ENCODE measurements at regions not wholly inside any gene's neighbourhood (a gene's known extent, or its start where the extent isn't known, plus 50 kb on each side); places are given as distances from the start of the nearest gene placed in this dataset.

DNA sequence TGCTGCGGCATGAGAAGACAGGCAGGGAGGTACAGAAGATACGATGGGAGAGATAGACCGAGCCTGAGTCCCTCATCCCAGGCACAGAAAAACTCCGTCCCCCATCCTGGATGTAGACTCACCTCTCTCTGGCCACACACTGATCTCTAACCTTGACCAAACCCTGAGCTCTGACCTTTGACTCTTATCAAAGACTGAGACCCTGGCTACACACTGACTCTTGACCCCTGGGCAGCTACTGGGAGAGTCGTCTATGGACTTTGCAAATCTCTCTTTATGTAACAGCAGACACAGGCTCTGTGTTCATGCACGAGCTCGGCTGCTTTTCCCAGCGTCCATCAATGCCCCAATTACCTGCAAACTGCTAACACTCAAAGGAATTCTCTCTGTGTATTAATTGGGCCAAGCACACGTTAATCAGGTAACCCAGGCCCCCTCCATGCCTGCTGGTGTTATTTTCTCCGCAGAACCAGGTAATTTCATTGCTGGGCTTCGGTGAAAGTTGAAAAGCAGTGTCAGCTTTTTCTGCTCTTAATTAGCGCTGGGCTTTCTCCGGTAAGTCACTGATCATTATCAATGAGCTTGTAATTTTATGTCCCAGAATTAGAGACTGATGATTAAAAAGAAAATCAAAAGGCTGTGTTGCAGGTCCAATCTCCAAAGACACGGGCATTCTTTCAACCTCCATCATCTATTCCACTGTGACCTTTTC, 179.4 kb upstream of the NLRP1 start:
- no peak overlapping the region for H2BK12ac ChIP-seq (ENCODE audit: insufficient read length, low read depth, low read length)
- no peak for TF ChIP-seq CTCF (conservative IDR thresholded peaks at IDR 0.05)
- no peak overlapping the region for H4K91ac ChIP-seq (ENCODE audit: insufficient read length, low read depth, low read length)
- H3K56ac ChIP-seq (ENCODE audit: insufficient read length, low read depth, low read length), result no peak overlapping the region
- H3K27ac ChIP-seq (ENCODE audit: insufficient read length, low read depth, low read length), result no peak overlapping the region
- H3K18ac ChIP-seq (ENCODE audit: insufficient read length, low read depth, low read length), result no peak overlapping the region
- Mint-ChIP-seq H3K36me3 (ENCODE audit: insufficient read depth in 1 of 3, low read depth in 3 of 3) (no peaks in the 10 kb centered on the region), H3K4me3 (no peak overlapping the region), H3K27ac (no peak overlapping the region; a peak in 1 of 7 replicates), H3K4me1 (no peaks in the 10 kb centered on the region), H3K27me3 (ENCODE audit: low read depth) (peaks cover 32% of the 10 kb centered on the region), H3K9me3 (peaks cover 0 to under 1% of the 10 kb centered on the region in 2 experiments; a peak in 2 of 5 replicates)
- no peaks in the 10 kb centered on the region for H3K4me1 ChIP-seq (ENCODE audit: insufficient read depth, low read length)
- no peak overlapping the region for H3K4me2 ChIP-seq (ENCODE audit: insufficient read depth, insufficient read length, low read length)
- no peak overlapping the region for H3K4ac ChIP-seq (ENCODE audit: low read depth, low read length)
- no peaks in the 10 kb centered on the region for H3K79me1 ChIP-seq (ENCODE audit: insufficient read depth, low read depth, low read length, poor library complexity, severe bottlenecking)
- H3K79me2 ChIP-seq (ENCODE audit: insufficient read depth, low read length), result no peaks in the 10 kb centered on the region
- H2BK15ac ChIP-seq (ENCODE audit: low read depth, low read length), result no peak overlapping the region
- H3K9me3 ChIP-seq (ENCODE audit: control insufficient read depth, low read depth, low read length), result no peaks in the 10 kb centered on the region
- H2AFZ ChIP-seq (ENCODE audit: low read length), result no peak overlapping the region
- WGBS (ENCODE audit: extremely low coverage, insufficient read length, low lambda C conversion rate), result no CpG with 5 or more reads among the region's 14 CpGs
- no peaks in the 10 kb centered on the region for H3K27me3 ChIP-seq (ENCODE audit: insufficient read depth, low read length)
- no peak overlapping the region for H3T11ph ChIP-seq (ENCODE audit: low read length)
- H4K5ac ChIP-seq (ENCODE audit: insufficient read length, low read depth, low read length), result no peak overlapping the region
- no peak overlapping the region for H2BK120ac ChIP-seq (ENCODE audit: low read depth, low read length, poor library complexity, severe bottlenecking)
- H3K23ac ChIP-seq (ENCODE audit: insufficient read length, low read depth, low read length), result no peak overlapping the region
- H3K9ac ChIP-seq (ENCODE audit: extremely low read depth, insufficient read length, low read length), result no peak overlapping the region
- no peak overlapping the region for H2AK5ac ChIP-seq (ENCODE audit: insufficient read length, low read length)
- no peak overlapping the region for H2BK20ac ChIP-seq (ENCODE audit: low read depth, low read length, poor library complexity, severe bottlenecking)
- H3K23me2 ChIP-seq (ENCODE audit: insufficient read length, low read depth, low read length, poor library complexity, severe bottlenecking), result no peaks in the 10 kb centered on the region
- no peaks in the 10 kb centered on the region for H4K20me1 ChIP-seq (ENCODE audit: control insufficient read depth, insufficient read depth, insufficient read length)
- no peak overlapping the region for H3K14ac ChIP-seq (ENCODE audit: insufficient read depth, low read length)
- no peak overlapping the region for H4K8ac ChIP-seq (replicated peaks; ENCODE audit: insufficient read length, low read depth, low read length)
- no peak overlapping the region for H2BK5ac ChIP-seq (ENCODE audit: insufficient read length, low read length)
- no peak for DNase-seq
